Stimulated activated naive CD8-positive, alpha-beta T cell treated with anti-CD3 and anti-CD28 coated beads, Interleukin-15, Interleukin-2, amounts not matched to agents 100 ng/mL and 50 ng/mL, for 24 hours (primary cell): ENCODE measurements at regions not wholly inside any gene's neighbourhood (a gene's known extent, or its start where the extent isn't known, plus 50 kb on each side); places are given as distances from the start of the nearest gene placed in this dataset.
"Not testable (repeated sequence)": the region's sequence is repeated elsewhere in the genome, so short reads cannot be mapped to it uniquely, and the experiment has no call there.

Experiments used
- H3K27ac Mint-ChIP-seq: one replicate; pipeline ENCODE4 v1.8.0; 2021; ENCODE audit warnings: mild to moderate bottlenecking, mixed read lengths
- H3K27me3 Mint-ChIP-seq: one replicate; pipeline ENCODE4 v1.8.0; 2021; ENCODE audit warnings: mixed read lengths
- H3K36me3 Mint-ChIP-seq: one replicate; pipeline ENCODE4 v1.8.0; 2021; ENCODE audit warnings: low read depth, mixed read lengths
- H3K4me1 Mint-ChIP-seq: one replicate; pipeline ENCODE4 v1.8.0; 2021; ENCODE audit warnings: low read depth, mixed read lengths
- H3K4me3 Mint-ChIP-seq: one replicate; pipeline ENCODE4 v1.8.0; 2021; ENCODE audit warnings: mild to moderate bottlenecking, mixed read lengths
- H3K9me3 Mint-ChIP-seq: one replicate; pipeline ENCODE4 v1.8.0; 2021; ENCODE audit warnings: mixed read lengths

- H3K4me1 Mint-ChIP-seq: no peaks in the 10 kb centered on the region
- H3K36me3 Mint-ChIP-seq: no peaks in the 10 kb centered on the region
- H3K27ac Mint-ChIP-seq: no peak overlapping the region
- no peak overlapping the region for H3K4me3 Mint-ChIP-seq
- H3K27me3 Mint-ChIP-seq: no peaks in the 10 kb centered on the region
- H3K9me3 Mint-ChIP-seq: no peaks in the 10 kb centered on the region
These were observed 782.5 kb downstream of the STIM2 start for GRCh38 chr4:27643101-27643500.

GRCh38 chr4:27648416-27648815 lies 787.8 kb downstream of the STIM2 start:
- no peaks in the 10 kb centered on the region for H3K36me3 Mint-ChIP-seq
- no peaks in the 10 kb centered on the region for H3K4me1 Mint-ChIP-seq
- no peak overlapping the region for H3K4me3 Mint-ChIP-seq
- H3K9me3 Mint-ChIP-seq: peaks cover 14% of the 10 kb centered on the region
- no peak overlapping the region for H3K27ac Mint-ChIP-seq
- no peaks in the 10 kb centered on the region for H3K27me3 Mint-ChIP-seq

GRCh38 chr4:27662426-27662825 lies 801.8 kb downstream of the STIM2 start:
- Mint-ChIP-seq H3K4me1 (no peaks in the 10 kb centered on the region), H3K27me3 (no peaks in the 10 kb centered on the region), H3K4me3 (no peak overlapping the region), H3K36me3 (no peaks in the 10 kb centered on the region), H3K27ac (no peak overlapping the region), H3K9me3 (peaks cover 6% of the 10 kb centered on the region)

- Mint-ChIP-seq H3K4me1 (no peaks in the 10 kb centered on the region), H3K4me3 (no peak overlapping the region), H3K9me3 (peaks cover 16% of the 10 kb centered on the region), H3K36me3 (no peaks in the 10 kb centered on the region), H3K27ac (no peak overlapping the region), H3K27me3 (no peaks in the 10 kb centered on the region)
These were observed 806.3 kb downstream of the STIM2 start for GRCh38 chr4:27666943-27667342.

- Mint-ChIP-seq H3K27me3 (no peaks in the 10 kb centered on the region), H3K27ac (no peak overlapping the region), H3K4me3 (no peak overlapping the region), H3K36me3 (no peaks in the 10 kb centered on the region), H3K9me3 (peaks cover 16% of the 10 kb centered on the region), H3K4me1 (no peaks in the 10 kb centered on the region)
These were observed 807.4 kb downstream of the STIM2 start for GRCh38 chr4:27668001-27668400.

- Mint-ChIP-seq H3K27ac (no peak overlapping the region), H3K4me1 (no peaks in the 10 kb centered on the region), H3K4me3 (no peak overlapping the region), H3K36me3 (no peaks in the 10 kb centered on the region), H3K27me3 (no peaks in the 10 kb centered on the region), H3K9me3 (no peaks in the 10 kb centered on the region)
These were observed 817.4 kb downstream of the STIM2 start for GRCh38 chr4:27678027-27678426.

GRCh38 chr4:27684610-27685011 lies 824.0 kb downstream of the STIM2 start:
- no peaks in the 10 kb centered on the region for H3K27me3 Mint-ChIP-seq
- no peaks in the 10 kb centered on the region for H3K36me3 Mint-ChIP-seq
- no peak overlapping the region for H3K4me3 Mint-ChIP-seq
- H3K4me1 Mint-ChIP-seq: no peaks in the 10 kb centered on the region
- no peaks in the 10 kb centered on the region for H3K9me3 Mint-ChIP-seq
- no peak overlapping the region for H3K27ac Mint-ChIP-seq

- H3K4me1 Mint-ChIP-seq: no peaks in the 10 kb centered on the region
These were observed 824.5 kb downstream of the STIM2 start for GRCh38 chr4:27685091-27685490.

GRCh38 chr4:27685947-27686346 lies 825.3 kb downstream of the STIM2 start:
- Mint-ChIP-seq H3K36me3 (no peaks in the 10 kb centered on the region), H3K4me1 (no peaks in the 10 kb centered on the region), H3K4me3 (no peak overlapping the region), H3K9me3 (no peaks in the 10 kb centered on the region), H3K27me3 (no peaks in the 10 kb centered on the region), H3K27ac (no peak overlapping the region)

More at GRCh38 chr4:27685091-27685490, 824.5 kb downstream of the STIM2 start:
- Mint-ChIP-seq H3K27me3 (no peaks in the 10 kb centered on the region), H3K27ac (no peak overlapping the region), H3K4me3 (no peak overlapping the region), H3K9me3 (no peaks in the 10 kb centered on the region), H3K36me3 (no peaks in the 10 kb centered on the region)

GRCh38 chr4:27692158-27692557 lies 831.5 kb downstream of the STIM2 start:
- H3K36me3 Mint-ChIP-seq: no peaks in the 10 kb centered on the region

GRCh38 chr4:27692868-27693634 lies 832.4 kb downstream of the STIM2 start:
- H3K4me3 Mint-ChIP-seq: no peak overlapping the region
- no peak overlapping the region for H3K27ac Mint-ChIP-seq
- H3K9me3 Mint-ChIP-seq: peaks cover 5% of the 10 kb centered on the region
- H3K27me3 Mint-ChIP-seq: no peaks in the 10 kb centered on the region
- H3K36me3 Mint-ChIP-seq: no peaks in the 10 kb centered on the region
- H3K4me1 Mint-ChIP-seq: no peaks in the 10 kb centered on the region

More at GRCh38 chr4:27692158-27692557, 831.5 kb downstream of the STIM2 start:
- Mint-ChIP-seq H3K4me3 (no peak overlapping the region), H3K27me3 (no peaks in the 10 kb centered on the region), H3K27ac (no peak overlapping the region), H3K9me3 (peaks cover 5% of the 10 kb centered on the region), H3K4me1 (no peaks in the 10 kb centered on the region)

GRCh38 chr4:27696257-27696656 lies 835.6 kb downstream of the STIM2 start:
- not testable (repeated sequence) for H3K27ac Mint-ChIP-seq, H3K36me3 Mint-ChIP-seq, H3K27me3 Mint-ChIP-seq, H3K4me1 Mint-ChIP-seq, H3K4me3 Mint-ChIP-seq, H3K9me3 Mint-ChIP-seq

GRCh38 chr4:27701606-27702005 lies 841.0 kb downstream of the STIM2 start:
- Mint-ChIP-seq H3K36me3 (no peaks in the 10 kb centered on the region), H3K27me3 (no peaks in the 10 kb centered on the region), H3K9me3 (peaks cover 11% of the 10 kb centered on the region), H3K27ac (no peak overlapping the region), H3K4me1 (no peaks in the 10 kb centered on the region), H3K4me3 (no peak overlapping the region)

GRCh38 chr4:27702730-27703431 lies 842.2 kb downstream of the STIM2 start:
- Mint-ChIP-seq H3K9me3 (peaks cover 14% of the 10 kb centered on the region), H3K4me3 (no peak overlapping the region), H3K4me1 (no peaks in the 10 kb centered on the region), H3K27ac (no peak overlapping the region), H3K27me3 (no peaks in the 10 kb centered on the region), H3K36me3 (no peaks in the 10 kb centered on the region)

- Mint-ChIP-seq H3K4me1 (no peaks in the 10 kb centered on the region), H3K27me3 (no peaks in the 10 kb centered on the region), H3K9me3 (peaks cover 14% of the 10 kb centered on the region), H3K36me3 (no peaks in the 10 kb centered on the region), H3K4me3 (no peak overlapping the region), H3K27ac (no peak overlapping the region)
These were observed 843.1 kb downstream of the STIM2 start for GRCh38 chr4:27703771-27704170.
